ENCODE measurements at regions not wholly inside any gene's neighbourhood (a gene's known extent, or its start where the extent isn't known, plus 50 kb on each side); places are given as distances from the start of the nearest gene placed in this dataset. TPM values are rescaled to one million over a fixed set of nuclear protein-coding genes. Genes with fewer than 3 reads are reported as not detected.

GRCh38 chr9:116098476-116098875 is 55.1 kb upstream of the PAPPA start:
- Histone ChIP-seq H3K4me3 (no peak overlapping the region), H3K27ac (no peak overlapping the region), H3K36me3 (no peaks in the 10 kb centered on the region), H3K27me3 (no peaks in the 10 kb centered on the region), H3K9me3 (no peaks in the 10 kb centered on the region), H3K4me1 (no peaks in the 10 kb centered on the region)
- TF ChIP-seq, protein P1, sequence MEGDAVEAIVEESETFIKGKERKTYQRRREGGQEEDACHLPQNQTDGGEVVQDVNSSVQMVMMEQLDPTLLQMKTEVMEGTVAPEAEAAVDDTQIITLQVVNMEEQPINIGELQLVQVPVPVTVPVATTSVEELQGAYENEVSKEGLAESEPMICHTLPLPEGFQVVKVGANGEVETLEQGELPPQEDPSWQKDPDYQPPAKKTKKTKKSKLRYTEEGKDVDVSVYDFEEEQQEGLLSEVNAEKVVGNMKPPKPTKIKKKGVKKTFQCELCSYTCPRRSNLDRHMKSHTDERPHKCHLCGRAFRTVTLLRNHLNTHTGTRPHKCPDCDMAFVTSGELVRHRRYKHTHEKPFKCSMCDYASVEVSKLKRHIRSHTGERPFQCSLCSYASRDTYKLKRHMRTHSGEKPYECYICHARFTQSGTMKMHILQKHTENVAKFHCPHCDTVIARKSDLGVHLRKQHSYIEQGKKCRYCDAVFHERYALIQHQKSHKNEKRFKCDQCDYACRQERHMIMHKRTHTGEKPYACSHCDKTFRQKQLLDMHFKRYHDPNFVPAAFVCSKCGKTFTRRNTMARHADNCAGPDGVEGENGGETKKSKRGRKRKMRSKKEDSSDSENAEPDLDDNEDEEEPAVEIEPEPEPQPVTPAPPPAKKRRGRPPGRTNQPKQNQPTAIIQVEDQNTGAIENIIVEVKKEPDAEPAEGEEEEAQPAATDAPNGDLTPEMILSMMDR (IDR thresholded peaks at IDR 0.05), result no peak
- TF ChIP-seq POLR2A (IDR thresholded peaks at IDR 0.05) (no peak), EP300 (IDR thresholded peaks at IDR 0.05) (no peak)
- DNase-seq (ENCODE audit: low spot score in 2 of 2), result no peak
- WGBS, 2 donors, result 30 to 37% methylated on average over 5 of the region's 5 CpGs

DNA sequence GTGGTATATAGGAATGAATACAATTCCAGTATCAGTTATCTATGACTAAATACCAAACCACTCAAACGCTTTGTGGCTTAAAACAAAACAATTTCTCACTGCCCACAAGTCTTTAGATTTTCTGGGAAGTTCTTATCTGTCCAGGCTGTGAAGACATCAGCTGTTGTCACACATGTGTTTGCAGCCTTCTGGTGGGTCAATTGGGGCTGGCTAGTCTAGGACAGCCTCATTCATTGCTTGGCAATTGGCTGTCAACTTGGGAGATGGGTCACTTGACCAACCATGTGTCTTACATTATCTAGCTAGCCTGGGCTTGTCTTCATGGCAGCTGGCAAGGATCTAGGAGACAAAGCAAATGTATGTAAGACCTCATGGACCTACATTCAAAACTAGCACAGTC is 53.8 kb upstream of the PAPPA start:
- TF ChIP-seq, protein P1 (IDR thresholded peaks at IDR 0.05), result no peak
- no peak for TF ChIP-seq EP300 (IDR thresholded peaks at IDR 0.05)
- 80 to 84% methylated on average over 1 of the region's 1 CpG for WGBS, 2 donors
- no peaks in the 10 kb centered on the region for H3K9me3 ChIP-seq
- no peak overlapping the region for H3K27ac ChIP-seq
- no peaks in the 10 kb centered on the region for H3K4me1 ChIP-seq
- no peak overlapping the region for H3K4me3 ChIP-seq
- DNase-seq (ENCODE audit: low spot score in 2 of 2), result no peak
- no peaks in the 10 kb centered on the region for H3K36me3 ChIP-seq
- H3K27me3 ChIP-seq, result no peaks in the 10 kb centered on the region

DNA sequence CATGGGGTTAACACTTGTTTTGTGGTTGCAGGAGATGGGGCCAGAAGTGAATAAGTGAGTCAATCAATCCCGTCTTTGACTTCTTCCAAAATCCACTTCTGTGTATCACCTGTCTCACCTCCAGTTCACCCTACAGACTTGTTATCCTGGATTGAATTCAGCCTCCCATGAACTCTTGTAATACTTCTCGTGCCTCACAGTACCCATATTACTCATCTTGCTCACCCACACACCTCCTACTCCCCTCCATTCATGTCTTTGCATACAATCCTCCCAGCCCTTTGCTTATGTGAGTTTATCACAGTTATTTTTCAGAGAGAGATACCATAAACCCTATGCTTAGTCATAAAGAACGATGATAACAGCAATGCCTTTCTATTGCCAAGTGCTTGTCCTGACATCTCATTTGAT is 52.9 kb upstream of the PAPPA start:
- Histone ChIP-seq H3K27ac (no peak overlapping the region), H3K9me3 (no peaks in the 10 kb centered on the region), H3K4me1 (no peaks in the 10 kb centered on the region), H3K36me3 (no peaks in the 10 kb centered on the region), H3K4me3 (no peak overlapping the region), H3K27me3 (no peaks in the 10 kb centered on the region)
- 59 to 72% methylated on average over 3 of the region's 3 CpGs for WGBS, 2 donors
- TF ChIP-seq, protein P1 (IDR thresholded peaks at IDR 0.05), result no peak
- TF ChIP-seq EP300 (IDR thresholded peaks at IDR 0.05), result no peak
- no peak for TF ChIP-seq POLR2A (IDR thresholded peaks at IDR 0.05)
- no peak for DNase-seq (ENCODE audit: low spot score in 2 of 2)

GRCh38 chr9:116101516-116101915 is 52.1 kb upstream of the PAPPA start:
- Histone ChIP-seq H3K4me3 (no peak overlapping the region), H3K9me3 (no peaks in the 10 kb centered on the region), H3K36me3 (no peaks in the 10 kb centered on the region), H3K27me3 (no peaks in the 10 kb centered on the region), H3K4me1 (no peaks in the 10 kb centered on the region), H3K27ac (no peak overlapping the region)
- DNase-seq (ENCODE audit: low spot score in 2 of 2), result no peak
- 20 to 34% methylated on average over 1 of the region's 1 CpG for WGBS, 2 donors
- no peak for TF ChIP-seq EP300 (IDR thresholded peaks at IDR 0.05)
- TF ChIP-seq, protein P1 (IDR thresholded peaks at IDR 0.05), result no peak
- TF ChIP-seq POLR2A (IDR thresholded peaks at IDR 0.05), result no peak

DNA sequence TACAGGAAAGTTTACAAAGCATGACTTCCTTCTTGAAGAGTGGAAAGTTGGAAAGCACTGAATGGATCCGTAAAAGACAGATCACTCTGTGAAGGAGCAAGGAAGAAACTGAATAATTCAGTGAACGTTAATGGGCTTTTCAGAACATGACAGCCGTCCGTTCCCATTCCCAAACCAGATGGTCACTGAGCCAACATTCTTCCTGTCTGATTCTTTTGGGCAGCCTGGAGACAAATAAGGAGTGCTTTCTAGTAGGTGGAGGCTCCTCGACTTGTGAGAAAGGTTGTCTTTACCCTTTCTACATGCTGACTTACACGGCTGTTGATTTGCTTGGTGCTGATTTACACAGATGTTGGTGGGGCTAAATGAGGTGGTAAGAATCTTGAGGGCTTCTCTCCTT is 51.0 kb upstream of the PAPPA start:
- no peak overlapping the region for H3K4me3 ChIP-seq
- TF ChIP-seq, protein P1 (IDR thresholded peaks at IDR 0.05), result no peak
- TF ChIP-seq EP300 (IDR thresholded peaks at IDR 0.05) (no peak), POLR2A (IDR thresholded peaks at IDR 0.05) (no peak)
- 81 to 88% methylated on average over 6 of the region's 6 CpGs for WGBS, 2 donors
- no peaks in the 10 kb centered on the region for H3K36me3 ChIP-seq
- no peak overlapping the region for H3K27ac ChIP-seq
- no peaks in the 10 kb centered on the region for H3K4me1 ChIP-seq
- H3K27me3 ChIP-seq, result no peaks in the 10 kb centered on the region
- no peak for DNase-seq (ENCODE audit: low spot score in 2 of 2)
- no peaks in the 10 kb centered on the region for H3K9me3 ChIP-seq

Small RNA genes in the stretch of these regions (small RNA-seq; reads per million reads assigned to genes)
- not detected for gene RF00004

All from tibial nerve (tissue), 4 donors.